ENCODE measurements at regions not wholly inside any gene's neighbourhood (a gene's known extent, or its start where the extent isn't known, plus 50 kb on each side); places are given as distances from the start of the nearest gene placed in this dataset.

DNA sequence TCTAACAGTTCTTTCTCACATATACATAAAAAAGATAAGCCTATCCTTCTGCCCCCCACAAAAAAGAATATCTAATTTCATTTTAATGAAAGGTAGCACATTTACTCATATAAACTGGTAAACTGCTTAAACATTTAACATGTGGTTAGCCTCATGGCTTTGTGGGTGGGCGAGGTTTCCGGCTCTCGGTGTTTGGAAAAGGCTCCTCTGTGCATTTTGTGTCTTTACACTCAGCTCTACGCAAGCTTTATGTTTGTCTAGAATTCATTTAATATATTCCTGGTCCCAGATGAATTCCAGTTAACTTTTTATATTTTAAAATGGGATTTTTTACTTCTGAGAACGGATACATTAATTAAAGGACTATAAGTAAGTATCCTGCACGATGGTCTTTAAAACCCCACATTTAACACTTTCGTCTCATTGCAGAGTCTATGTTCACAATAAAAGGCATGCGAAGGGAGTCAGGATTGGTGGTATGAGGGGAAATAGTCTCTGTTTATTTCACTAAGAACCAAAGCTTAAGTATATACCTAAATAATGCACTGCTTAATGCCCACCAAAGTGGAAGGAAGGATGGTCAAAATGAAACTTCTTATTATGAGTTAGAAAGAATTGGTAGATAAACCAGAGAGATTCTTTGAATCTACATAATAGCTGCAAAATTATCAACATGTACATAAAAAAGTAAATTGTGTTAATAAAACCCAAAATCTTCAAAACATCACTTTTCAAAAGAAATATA, 197.2 kb downstream of the CRPPA start:
- no peaks in the 10 kb centered on the region for H4K20me1 ChIP-seq (ENCODE audit: insufficient read depth, low read length)
- no peak overlapping the region for H3K4me3 ChIP-seq (ENCODE audit: low read depth in 1 of 2, low read length in 2 of 2)
- H3K27ac ChIP-seq (ENCODE audit: low read length) = no peak overlapping the region
- DNase-seq (peak; percentile 16), ATAC-seq (ENCODE audit: insufficient read depth, low read depth) (peak; percentile 73)
- H3K27me3 ChIP-seq (ENCODE audit: insufficient read depth, low read length, poor library complexity) = no peaks in the 10 kb centered on the region
- no peak overlapping the region for H3K4me2 ChIP-seq (ENCODE audit: insufficient read depth, low read length)
- no peak overlapping the region for H2AFZ ChIP-seq (ENCODE audit: low read depth, low read length)
- H3K4me1 ChIP-seq (ENCODE audit: insufficient read depth, low read length) = peaks cover 13% of the 10 kb centered on the region; the same call in 1 of the 2 replicates
- no peaks in the 10 kb centered on the region for H3K9me3 ChIP-seq (ENCODE audit: insufficient read depth, low read length, severe bottlenecking)
- no peaks in the 10 kb centered on the region for H3K79me2 ChIP-seq (ENCODE audit: insufficient read depth, low read length)
- no peak overlapping the region for H3K9ac ChIP-seq (ENCODE audit: low read depth, low read length)
- H3K36me3 ChIP-seq (ENCODE audit: insufficient read depth, low read length) = no peaks in the 10 kb centered on the region
- TF ChIP-seq, protein P1, sequence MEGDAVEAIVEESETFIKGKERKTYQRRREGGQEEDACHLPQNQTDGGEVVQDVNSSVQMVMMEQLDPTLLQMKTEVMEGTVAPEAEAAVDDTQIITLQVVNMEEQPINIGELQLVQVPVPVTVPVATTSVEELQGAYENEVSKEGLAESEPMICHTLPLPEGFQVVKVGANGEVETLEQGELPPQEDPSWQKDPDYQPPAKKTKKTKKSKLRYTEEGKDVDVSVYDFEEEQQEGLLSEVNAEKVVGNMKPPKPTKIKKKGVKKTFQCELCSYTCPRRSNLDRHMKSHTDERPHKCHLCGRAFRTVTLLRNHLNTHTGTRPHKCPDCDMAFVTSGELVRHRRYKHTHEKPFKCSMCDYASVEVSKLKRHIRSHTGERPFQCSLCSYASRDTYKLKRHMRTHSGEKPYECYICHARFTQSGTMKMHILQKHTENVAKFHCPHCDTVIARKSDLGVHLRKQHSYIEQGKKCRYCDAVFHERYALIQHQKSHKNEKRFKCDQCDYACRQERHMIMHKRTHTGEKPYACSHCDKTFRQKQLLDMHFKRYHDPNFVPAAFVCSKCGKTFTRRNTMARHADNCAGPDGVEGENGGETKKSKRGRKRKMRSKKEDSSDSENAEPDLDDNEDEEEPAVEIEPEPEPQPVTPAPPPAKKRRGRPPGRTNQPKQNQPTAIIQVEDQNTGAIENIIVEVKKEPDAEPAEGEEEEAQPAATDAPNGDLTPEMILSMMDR (IDR thresholded peaks at IDR 0.05; ENCODE audit: borderline replicate concordance, extremely low read depth, low read length, poor library complexity, severe bottlenecking) = no peak
- no peak for TF ChIP-seq EZH2 (IDR thresholded peaks at IDR 0.05; ENCODE audit: borderline replicate concordance, low read depth, low read length, severe bottlenecking)

DNA sequence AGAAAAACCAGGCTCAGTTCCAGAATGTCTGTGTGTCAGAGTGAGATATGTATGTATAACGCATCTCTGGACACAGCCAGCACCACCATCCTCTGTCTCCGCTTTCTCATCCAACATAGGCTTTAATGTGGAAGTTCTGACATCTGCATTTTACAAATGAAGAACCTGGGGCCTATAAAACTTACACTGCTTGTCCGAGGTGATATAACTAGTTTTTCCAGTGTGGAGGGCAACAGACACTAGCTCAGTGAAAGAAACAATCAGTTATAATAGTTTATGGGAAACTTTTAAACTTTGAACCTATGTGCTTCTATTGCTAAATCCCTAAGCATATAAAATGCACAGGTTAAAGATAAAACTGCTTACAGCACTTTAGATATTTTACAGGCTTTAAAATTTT, 208.7 kb downstream of the CRPPA start:
- no peak overlapping the region for H2AFZ ChIP-seq (ENCODE audit: low read depth, low read length)
- no peak for ATAC-seq (ENCODE audit: insufficient read depth, low read depth)

DNA sequence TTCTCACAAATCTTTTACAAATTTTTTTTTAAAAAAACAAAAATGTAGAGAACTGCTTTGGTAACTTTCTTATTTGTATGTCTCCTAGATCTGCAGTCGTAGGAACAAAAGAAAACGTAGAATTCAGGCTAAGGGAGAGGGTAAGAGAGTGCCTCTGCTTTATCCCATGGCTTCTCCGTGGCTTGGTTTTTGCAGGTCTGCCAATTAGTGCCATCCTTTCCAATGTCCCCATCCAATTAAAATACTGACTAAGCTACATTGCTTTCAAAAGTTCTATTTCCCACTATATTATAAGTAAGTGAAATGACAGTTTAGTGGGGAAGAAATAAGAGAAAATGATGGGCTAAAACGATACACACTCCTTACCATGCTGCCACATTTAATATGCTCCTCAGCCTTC, 209.3 kb downstream of the CRPPA start:
- H3K4me3 ChIP-seq (ENCODE audit: low read depth in 1 of 2, low read length in 2 of 2) = no peak overlapping the region
- no peak overlapping the region for H3K9ac ChIP-seq (ENCODE audit: low read depth, low read length)
- TF ChIP-seq, protein P1 (IDR thresholded peaks at IDR 0.05; ENCODE audit: borderline replicate concordance, extremely low read depth, low read length, poor library complexity, severe bottlenecking) = no peak
- no peak for TF ChIP-seq EZH2 (IDR thresholded peaks at IDR 0.05; ENCODE audit: borderline replicate concordance, low read depth, low read length, severe bottlenecking)
- no peaks in the 10 kb centered on the region for H3K9me3 ChIP-seq (ENCODE audit: insufficient read depth, low read length, severe bottlenecking)
- DNase-seq (no peak), ATAC-seq (ENCODE audit: insufficient read depth, low read depth) (no peak)
- H3K79me2 ChIP-seq (ENCODE audit: insufficient read depth, low read length) = no peaks in the 10 kb centered on the region
- H2AFZ ChIP-seq (ENCODE audit: low read depth, low read length) = no peak overlapping the region
- no peaks in the 10 kb centered on the region for H3K4me1 ChIP-seq (ENCODE audit: insufficient read depth, low read length)
- no peak overlapping the region for H3K27ac ChIP-seq (ENCODE audit: low read length)
- no peaks in the 10 kb centered on the region for H4K20me1 ChIP-seq (ENCODE audit: insufficient read depth, low read length)
- H3K4me2 ChIP-seq (ENCODE audit: insufficient read depth, low read length) = no peak overlapping the region
- no peaks in the 10 kb centered on the region for H3K36me3 ChIP-seq (ENCODE audit: insufficient read depth, low read length)
- no peaks in the 10 kb centered on the region for H3K27me3 ChIP-seq (ENCODE audit: insufficient read depth, low read length, poor library complexity)

More for the DNA sequence above, 208.7 kb downstream of the CRPPA start:
- Histone ChIP-seq H3K4me2 (ENCODE audit: insufficient read depth, low read length) (no peak overlapping the region), H3K4me3 (ENCODE audit: low read depth in 1 of 2, low read length in 2 of 2) (no peak overlapping the region), H3K9ac (ENCODE audit: low read depth, low read length) (no peak overlapping the region), H3K9me3 (ENCODE audit: insufficient read depth, low read length, severe bottlenecking) (no peaks in the 10 kb centered on the region), H3K4me1 (ENCODE audit: insufficient read depth, low read length) (no peaks in the 10 kb centered on the region), H4K20me1 (ENCODE audit: insufficient read depth, low read length) (no peaks in the 10 kb centered on the region), H3K27ac (ENCODE audit: low read length) (no peak overlapping the region), H3K79me2 (ENCODE audit: insufficient read depth, low read length) (no peaks in the 10 kb centered on the region), H3K36me3 (ENCODE audit: insufficient read depth, low read length) (no peaks in the 10 kb centered on the region), H3K27me3 (ENCODE audit: insufficient read depth, low read length, poor library complexity) (no peaks in the 10 kb centered on the region)
- no peak for TF ChIP-seq EZH2 (IDR thresholded peaks at IDR 0.05; ENCODE audit: borderline replicate concordance, low read depth, low read length, severe bottlenecking)
- TF ChIP-seq, protein P1 (IDR thresholded peaks at IDR 0.05; ENCODE audit: borderline replicate concordance, extremely low read depth, low read length, poor library complexity, severe bottlenecking) = no peak
- DNase-seq = no peak
